ENCODE measurements at regions not wholly inside any gene's neighbourhood (a gene's known extent, or its start where the extent isn't known, plus 50 kb on each side); places are given as distances from the start of the nearest gene placed in this dataset.

DNA sequence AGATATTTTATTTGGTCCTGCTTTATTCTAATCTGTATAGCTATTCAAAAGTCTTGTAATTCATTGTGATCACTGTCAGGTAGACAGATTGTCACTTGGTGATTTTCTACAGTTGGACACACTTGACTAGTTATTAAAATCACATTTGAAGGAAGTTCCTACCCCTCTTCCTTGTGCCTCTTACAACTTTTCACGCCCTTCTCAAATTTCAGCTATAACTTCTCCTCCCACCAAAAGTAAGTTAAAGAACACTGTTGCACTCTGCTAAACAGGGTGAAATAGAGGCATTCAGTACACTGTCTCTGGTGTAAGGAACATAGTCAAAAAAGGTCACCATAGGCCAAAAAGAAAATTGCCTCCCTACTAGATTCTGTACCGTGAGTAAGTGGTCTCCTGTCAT lies 142.1 kb upstream of the POU5F2 start:
- Mint-ChIP-seq H3K9me3 (no peaks in the 10 kb centered on the region), H3K27me3 (no peaks in the 10 kb centered on the region), H3K36me3 (ENCODE audit: insufficient read depth) (no peaks in the 10 kb centered on the region), H3K4me3 (no peak overlapping the region), H3K4me1 (ENCODE audit: low read depth in 2 of 2) (peaks cover 5 to 26% of the 10 kb centered on the region in 2 donors), H3K27ac (no peak overlapping the region)
- DNase-seq = no peak
- ATAC-seq (replicated peaks) = no peak

DNA sequence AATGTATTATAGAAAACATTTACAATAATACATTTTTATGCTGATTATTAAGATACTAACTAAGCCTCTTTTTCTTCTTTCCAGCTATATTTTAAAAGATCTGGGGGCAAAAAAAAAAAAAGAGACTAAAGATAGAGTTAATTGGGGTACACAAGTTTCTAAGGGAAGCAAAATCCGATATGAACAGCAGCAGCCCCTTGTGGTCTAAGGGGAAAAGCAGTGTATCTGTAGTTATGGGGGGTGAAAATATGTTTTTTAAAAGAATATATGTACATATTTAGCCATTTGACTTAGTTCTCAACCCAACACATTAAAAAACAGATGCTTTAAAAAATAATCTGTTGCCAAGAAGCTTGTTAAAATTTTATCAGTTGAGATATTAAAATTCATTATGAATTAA lies 134.3 kb upstream of the POU5F2 start:
- Mint-ChIP-seq H3K9me3 (no peaks in the 10 kb centered on the region), H3K27me3 (no peaks in the 10 kb centered on the region), H3K36me3 (ENCODE audit: insufficient read depth) (peaks cover 14% of the 10 kb centered on the region), H3K4me3 (no peak overlapping the region), H3K27ac (no peak overlapping the region), H3K4me1 (ENCODE audit: low read depth in 2 of 2) (peaks cover 1 to 5% of the 10 kb centered on the region in 2 donors)
- ATAC-seq (replicated peaks) = no peak
- no peak for DNase-seq

DNA sequence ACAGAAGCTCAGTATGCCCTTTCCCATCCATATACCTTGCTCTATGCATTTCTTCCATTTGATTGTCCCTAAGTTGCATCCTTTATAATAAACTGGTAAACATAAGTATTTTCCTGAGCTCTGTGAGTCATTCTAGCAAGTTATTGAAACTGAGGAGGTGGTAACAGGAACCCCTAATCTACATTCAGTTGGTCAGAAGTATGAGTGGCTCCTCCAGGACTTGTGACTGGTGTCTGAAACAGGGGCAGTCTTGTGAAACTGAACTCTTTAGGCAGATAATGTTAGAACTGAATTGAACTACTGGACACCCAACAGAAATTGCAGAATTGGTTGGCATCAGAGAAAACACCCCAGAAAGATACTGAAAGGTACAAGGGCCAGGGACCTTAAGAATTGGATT lies 133.1 kb upstream of the POU5F2 start:
- peaks cover 14% of the 10 kb centered on the region for H3K36me3 Mint-ChIP-seq (ENCODE audit: insufficient read depth)
- peaks cover 1 to 9% of the 10 kb centered on the region in 2 donors for H3K4me1 Mint-ChIP-seq (ENCODE audit: low read depth in 2 of 2)
- DNase-seq (no peak), ATAC-seq (replicated peaks) (no peak)
- no peak overlapping the region for H3K4me3 Mint-ChIP-seq
- peak overlapping the region in 1 of 2 donors; percentile 14 for H3K27ac Mint-ChIP-seq
- H3K27me3 Mint-ChIP-seq = no peaks in the 10 kb centered on the region
- no peaks in the 10 kb centered on the region for H3K9me3 Mint-ChIP-seq

DNA sequence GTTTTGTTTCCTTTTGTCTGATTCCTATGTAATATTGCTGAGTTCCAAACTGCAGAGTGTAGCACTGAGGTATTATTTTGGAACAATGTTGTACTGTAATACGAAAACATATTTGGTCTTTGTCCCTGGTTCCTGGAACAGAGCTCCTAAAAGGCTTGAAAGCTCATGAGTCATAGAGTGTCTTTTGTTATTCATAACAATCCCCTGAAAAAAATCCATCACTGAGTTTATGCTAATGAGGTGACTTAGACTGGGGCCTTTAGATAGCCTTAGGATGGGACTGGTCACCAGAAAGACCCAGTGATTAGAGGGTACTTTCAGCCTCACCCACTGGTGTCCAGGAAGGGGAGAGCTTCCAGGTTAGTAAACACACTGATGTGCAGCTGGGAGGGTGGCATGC lies 132.7 kb upstream of the POU5F2 start:
- ATAC-seq (replicated peaks) = no peak
- Mint-ChIP-seq H3K36me3 (ENCODE audit: insufficient read depth) (peaks cover 14% of the 10 kb centered on the region), H3K27me3 (no peaks in the 10 kb centered on the region), H3K9me3 (no peaks in the 10 kb centered on the region), H3K27ac (peak overlapping the region in 1 of 2 donors; percentile 14), H3K4me1 (ENCODE audit: low read depth in 2 of 2) (peaks cover 1 to 9% of the 10 kb centered on the region in 2 donors), H3K4me3 (no peak overlapping the region)
- DNase-seq = no peak

DNA sequence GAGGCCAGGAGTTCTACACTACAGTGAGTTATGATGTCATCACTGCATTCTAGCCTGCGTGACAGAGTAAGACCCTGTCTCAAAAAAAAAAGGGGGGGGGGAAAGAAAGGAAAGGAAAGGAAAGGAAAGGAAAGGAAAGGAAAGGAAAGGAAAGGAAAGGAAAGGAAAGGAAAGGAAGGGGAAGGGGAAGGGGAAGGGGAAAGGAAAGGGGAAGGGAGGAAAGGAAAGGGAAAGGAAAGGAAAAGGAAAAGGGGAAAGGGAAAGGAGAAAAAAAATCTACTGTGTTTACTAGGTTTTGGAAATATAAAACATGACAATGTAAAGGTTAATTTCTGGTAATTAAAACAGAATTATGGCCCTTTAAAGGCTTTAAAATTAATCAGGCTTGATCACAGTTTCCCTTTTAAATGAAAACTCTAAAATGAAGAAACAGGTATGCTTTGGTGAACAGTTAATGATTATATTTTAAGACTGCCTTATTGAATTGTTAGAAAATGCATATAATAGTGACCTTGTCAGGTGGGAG lies 131.9 kb upstream of the POU5F2 start:
- H3K9me3 Mint-ChIP-seq = no peaks in the 10 kb centered on the region
- peaks cover 14% of the 10 kb centered on the region for H3K36me3 Mint-ChIP-seq (ENCODE audit: insufficient read depth)
- DNase-seq (no peak), ATAC-seq (replicated peaks) (no peak)
- H3K4me1 Mint-ChIP-seq (ENCODE audit: low read depth in 2 of 2) = peaks cover 1 to 9% of the 10 kb centered on the region in 2 donors
- no peaks in the 10 kb centered on the region for H3K27me3 Mint-ChIP-seq
- no peak overlapping the region for H3K4me3 Mint-ChIP-seq
- H3K27ac Mint-ChIP-seq = no peak overlapping the region

DNA sequence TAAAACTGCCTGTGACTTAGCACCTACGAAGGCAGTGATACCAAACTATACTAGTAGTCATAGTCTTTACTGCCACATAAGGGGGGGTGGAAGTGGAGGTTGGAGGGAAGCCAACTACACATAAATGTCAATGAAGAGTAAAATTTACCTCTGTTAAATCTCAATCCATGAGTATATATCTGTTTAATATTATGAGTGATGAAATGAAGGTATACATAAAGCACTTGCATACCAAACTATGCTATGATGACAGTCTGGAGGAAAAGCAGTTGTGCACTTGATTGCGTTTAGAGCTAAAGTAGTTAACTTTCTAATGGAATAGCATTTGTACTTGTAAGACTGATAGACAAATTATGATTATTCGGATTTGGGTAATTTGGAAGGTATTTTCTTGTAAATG lies 129.2 kb upstream of the POU5F2 start:
- Mint-ChIP-seq H3K36me3 (ENCODE audit: insufficient read depth) (peaks cover 14% of the 10 kb centered on the region), H3K4me3 (no peak overlapping the region), H3K27ac (no peak overlapping the region), H3K9me3 (no peaks in the 10 kb centered on the region), H3K27me3 (no peaks in the 10 kb centered on the region), H3K4me1 (ENCODE audit: low read depth in 2 of 2) (peaks cover 1 to 4% of the 10 kb centered on the region in 2 donors)
- DNase-seq (no peak), ATAC-seq (replicated peaks) (no peak)

DNA sequence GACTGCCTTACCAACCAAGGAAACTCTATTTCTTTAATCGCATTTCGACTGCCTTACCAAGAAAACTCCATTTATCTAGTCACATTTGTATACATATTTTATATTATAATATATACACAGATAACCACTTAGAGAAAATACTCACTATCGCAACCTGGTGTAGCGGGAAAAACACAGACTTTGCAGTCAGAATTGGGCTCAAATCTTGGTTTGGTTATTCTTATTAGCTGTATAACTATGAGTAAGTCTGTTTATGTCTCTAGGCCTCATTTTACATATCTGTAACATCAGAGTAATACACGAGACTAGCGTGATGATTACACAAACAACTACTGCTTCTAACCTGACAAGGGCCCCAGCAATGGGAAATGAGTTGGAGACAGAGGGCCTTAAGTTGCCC lies 127.5 kb upstream of the POU5F2 start:
- H3K4me1 Mint-ChIP-seq (ENCODE audit: low read depth in 2 of 2) = peaks cover 0 to 4% of the 10 kb centered on the region in 2 donors
- no peak overlapping the region for H3K27ac Mint-ChIP-seq
- no peak for DNase-seq
- H3K9me3 Mint-ChIP-seq = no peaks in the 10 kb centered on the region
- H3K27me3 Mint-ChIP-seq = no peaks in the 10 kb centered on the region
- H3K36me3 Mint-ChIP-seq (ENCODE audit: insufficient read depth) = peaks cover 18% of the 10 kb centered on the region
- no peak overlapping the region for H3K4me3 Mint-ChIP-seq
- no peak for ATAC-seq (replicated peaks)

DNA sequence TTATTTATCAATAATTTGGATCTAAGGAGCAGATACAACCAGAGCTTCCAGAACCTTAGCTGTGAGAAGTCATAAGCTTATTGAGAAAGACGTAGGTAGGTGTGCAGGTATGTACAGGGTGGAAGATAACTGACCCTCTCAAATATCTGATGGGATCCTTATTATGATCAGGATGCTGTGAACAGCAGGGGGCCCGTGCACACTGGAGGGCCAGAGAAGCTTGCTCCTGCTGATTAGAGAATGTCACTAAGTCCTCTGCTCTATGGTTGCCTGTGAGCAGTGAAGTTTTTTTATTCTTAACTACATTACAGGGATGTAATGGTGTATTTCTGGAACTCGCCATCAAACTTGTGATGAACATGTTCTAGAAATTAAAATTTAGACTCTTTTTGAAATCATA lies 108.9 kb upstream of the POU5F2 start:
- H3K9me3 Mint-ChIP-seq = peaks cover 2 to 8% of the 10 kb centered on the region in 2 donors
- ATAC-seq (replicated peaks) (no peak), DNase-seq (no peak)
- no peak overlapping the region for H3K4me3 Mint-ChIP-seq
- H3K27me3 Mint-ChIP-seq = no peaks in the 10 kb centered on the region
- peaks cover 5% of the 10 kb centered on the region for H3K36me3 Mint-ChIP-seq (ENCODE audit: insufficient read depth)
- H3K4me1 Mint-ChIP-seq (ENCODE audit: low read depth in 2 of 2) = no peaks in the 10 kb centered on the region
- H3K27ac Mint-ChIP-seq = no peak overlapping the region

DNA sequence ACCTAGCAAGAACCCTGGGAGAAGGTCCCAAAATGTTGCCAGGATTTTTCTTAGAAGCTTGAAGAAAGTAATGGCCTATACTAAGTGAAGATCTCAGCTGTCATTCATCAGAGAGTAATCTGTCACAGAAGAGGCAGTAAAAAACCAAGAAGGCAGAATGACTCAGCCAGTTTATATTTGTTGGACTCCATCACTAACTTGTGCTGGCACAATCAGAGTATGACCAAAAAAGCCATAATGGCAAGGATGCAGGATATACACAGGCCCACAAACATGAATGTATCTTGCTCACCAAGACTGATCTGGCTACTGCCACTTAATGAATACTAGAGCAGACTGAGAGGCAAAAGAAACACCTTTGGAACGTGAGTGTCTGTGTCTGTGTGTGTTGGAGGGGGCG lies 104.0 kb upstream of the POU5F2 start:
- H3K4me3 Mint-ChIP-seq = no peak overlapping the region
- H3K9me3 Mint-ChIP-seq = no peaks in the 10 kb centered on the region
- H3K27ac Mint-ChIP-seq = no peak overlapping the region
- H3K27me3 Mint-ChIP-seq = no peaks in the 10 kb centered on the region
- H3K36me3 Mint-ChIP-seq (ENCODE audit: insufficient read depth) = peaks cover 8% of the 10 kb centered on the region
- ATAC-seq (replicated peaks) = no peak
- DNase-seq = no peak
- H3K4me1 Mint-ChIP-seq (ENCODE audit: low read depth in 2 of 2) = no peaks in the 10 kb centered on the region

DNA sequence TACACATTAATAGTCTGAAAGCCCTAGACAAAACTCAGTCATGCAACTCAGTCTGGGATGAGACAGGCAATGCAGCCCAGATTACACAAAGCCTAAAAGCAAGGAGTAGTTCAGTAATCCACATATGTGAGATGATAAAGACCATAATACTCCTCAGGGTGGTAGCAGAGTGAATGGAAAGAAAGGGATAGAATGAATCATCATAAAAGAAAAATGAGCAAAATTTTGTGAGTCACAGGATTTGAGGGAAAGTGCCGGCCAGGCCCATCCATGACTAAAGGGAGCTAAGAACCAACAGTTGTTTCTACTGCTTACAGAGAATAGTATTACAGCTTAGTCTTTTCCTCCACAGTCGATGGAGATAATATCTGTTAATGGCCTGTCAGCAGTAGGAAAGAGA lies 90.0 kb upstream of the POU5F2 start:
- Mint-ChIP-seq H3K27me3 (no peaks in the 10 kb centered on the region), H3K27ac (no peak overlapping the region), H3K4me1 (ENCODE audit: low read depth in 2 of 2) (peaks cover 0 to 2% of the 10 kb centered on the region in 2 donors), H3K36me3 (ENCODE audit: insufficient read depth) (no peaks in the 10 kb centered on the region), H3K9me3 (peaks cover 0 to 7% of the 10 kb centered on the region in 2 donors), H3K4me3 (no peak overlapping the region)
- ATAC-seq (replicated peaks) (no peak), DNase-seq (no peak)

DNA sequence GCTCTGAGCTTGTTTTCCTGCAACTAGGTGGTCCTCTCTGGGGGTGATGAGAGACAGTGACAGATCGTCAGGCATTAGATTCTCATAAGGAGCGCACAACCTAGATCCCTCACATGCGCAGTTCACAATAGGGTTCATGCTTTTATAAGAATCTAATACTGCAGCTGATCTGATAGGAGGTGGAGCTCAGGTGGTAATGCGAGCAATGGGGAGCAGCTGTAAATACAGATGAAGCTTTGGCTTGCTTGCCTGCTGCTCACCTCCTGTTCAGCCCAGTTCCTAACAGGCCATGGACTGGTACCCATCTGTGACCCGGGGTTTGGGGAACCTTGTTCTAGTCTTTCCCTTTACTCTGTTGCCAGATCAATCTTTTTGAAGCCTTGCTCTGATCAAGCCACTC lies 89.5 kb upstream of the POU5F2 start:
- no peaks in the 10 kb centered on the region for H3K36me3 Mint-ChIP-seq (ENCODE audit: insufficient read depth)
- no peaks in the 10 kb centered on the region for H3K27me3 Mint-ChIP-seq
- ATAC-seq (replicated peaks) (no peak), DNase-seq (no peak)
- no peak overlapping the region for H3K4me3 Mint-ChIP-seq
- no peak overlapping the region for H3K27ac Mint-ChIP-seq
- peaks cover 0 to 2% of the 10 kb centered on the region in 2 donors for H3K4me1 Mint-ChIP-seq (ENCODE audit: low read depth in 2 of 2)
- H3K9me3 Mint-ChIP-seq = peaks cover 0 to 7% of the 10 kb centered on the region in 2 donors

DNA sequence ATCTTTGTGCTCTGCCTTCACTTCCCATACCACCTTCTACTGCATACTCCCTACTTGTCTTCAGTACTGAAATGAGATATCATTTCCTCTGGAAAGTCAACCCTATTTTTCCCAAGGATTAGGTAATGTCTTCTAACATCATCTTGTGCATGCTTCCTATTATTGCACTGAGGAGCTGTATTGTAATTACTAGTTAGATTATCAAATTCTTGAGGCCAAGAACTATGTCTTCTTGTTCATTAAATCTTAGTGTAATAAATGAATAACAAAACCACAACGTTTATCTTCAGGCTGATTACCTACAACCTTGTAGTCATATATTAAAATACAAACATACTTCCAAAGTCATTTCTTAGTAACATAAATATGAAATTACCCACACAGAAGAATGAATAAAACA lies 87.9 kb upstream of the POU5F2 start:
- Mint-ChIP-seq H3K4me1 (ENCODE audit: low read depth in 2 of 2) (peaks cover 0 to 2% of the 10 kb centered on the region in 2 donors), H3K9me3 (peaks cover 0 to 7% of the 10 kb centered on the region in 2 donors), H3K4me3 (no peak overlapping the region), H3K36me3 (ENCODE audit: insufficient read depth) (no peaks in the 10 kb centered on the region), H3K27me3 (no peaks in the 10 kb centered on the region), H3K27ac (no peak overlapping the region)
- DNase-seq (no peak), ATAC-seq (replicated peaks) (no peak)

DNA sequence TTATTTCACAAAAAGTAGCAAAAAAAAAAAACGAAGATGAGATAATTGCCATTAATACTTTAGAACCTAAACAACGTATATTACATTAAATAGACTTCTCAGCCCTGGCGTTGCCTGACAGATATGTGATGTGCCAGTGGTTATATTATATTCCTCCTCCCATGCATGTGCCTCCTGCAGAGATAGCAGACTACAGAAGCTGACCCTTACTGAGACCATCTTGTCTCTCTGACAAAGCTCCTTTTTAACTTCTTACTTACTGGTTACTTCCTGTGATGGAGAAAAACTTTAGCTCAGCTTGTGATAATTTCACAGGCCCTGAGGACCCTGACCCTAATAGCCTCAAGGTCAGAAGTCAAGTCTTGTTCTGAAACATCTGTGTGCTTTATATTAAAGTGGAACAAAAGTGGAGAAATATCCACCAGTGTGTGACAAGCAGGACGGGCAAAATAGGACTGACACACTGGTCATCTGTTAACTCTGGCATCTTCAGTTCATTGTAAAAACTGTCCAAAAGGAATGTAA lies 80.6 kb upstream of the POU5F2 start:
- DNase-seq = no peak
- Mint-ChIP-seq H3K4me1 (ENCODE audit: low read depth in 2 of 2) (no peaks in the 10 kb centered on the region), H3K9me3 (no peaks in the 10 kb centered on the region), H3K4me3 (no peak overlapping the region), H3K27ac (no peak overlapping the region), H3K36me3 (ENCODE audit: insufficient read depth) (peaks cover 11% of the 10 kb centered on the region), H3K27me3 (no peaks in the 10 kb centered on the region)
- no peak for ATAC-seq (replicated peaks)

DNA sequence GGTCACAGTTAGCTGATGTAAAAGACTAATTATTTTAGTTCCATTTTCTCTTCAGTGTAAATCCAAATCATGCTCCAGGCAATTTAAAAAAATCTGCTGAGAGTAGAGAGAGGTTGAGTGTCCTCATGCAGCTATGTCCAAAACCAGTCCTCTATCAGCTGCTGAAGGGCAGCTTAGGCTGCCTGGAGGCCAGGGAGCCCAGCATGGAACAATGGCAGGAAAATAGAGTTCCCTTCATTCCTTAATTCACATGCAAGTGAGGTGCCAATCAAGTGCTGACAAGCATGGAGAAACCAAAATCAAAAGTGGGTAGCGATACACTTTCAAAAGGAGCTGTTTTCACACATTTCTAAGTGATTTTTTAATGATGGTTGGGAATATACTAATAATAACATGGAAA lies 78.3 kb upstream of the POU5F2 start:
- ATAC-seq (replicated peaks) = no peak
- peaks cover 11% of the 10 kb centered on the region for H3K36me3 Mint-ChIP-seq (ENCODE audit: insufficient read depth)
- no peak overlapping the region for H3K4me3 Mint-ChIP-seq
- no peak for DNase-seq
- H3K4me1 Mint-ChIP-seq (ENCODE audit: low read depth in 2 of 2) = no peaks in the 10 kb centered on the region
- H3K27me3 Mint-ChIP-seq = no peaks in the 10 kb centered on the region
- H3K27ac Mint-ChIP-seq = peak overlapping the region in 1 of 2 donors; percentile 18
- H3K9me3 Mint-ChIP-seq = no peaks in the 10 kb centered on the region

DNA sequence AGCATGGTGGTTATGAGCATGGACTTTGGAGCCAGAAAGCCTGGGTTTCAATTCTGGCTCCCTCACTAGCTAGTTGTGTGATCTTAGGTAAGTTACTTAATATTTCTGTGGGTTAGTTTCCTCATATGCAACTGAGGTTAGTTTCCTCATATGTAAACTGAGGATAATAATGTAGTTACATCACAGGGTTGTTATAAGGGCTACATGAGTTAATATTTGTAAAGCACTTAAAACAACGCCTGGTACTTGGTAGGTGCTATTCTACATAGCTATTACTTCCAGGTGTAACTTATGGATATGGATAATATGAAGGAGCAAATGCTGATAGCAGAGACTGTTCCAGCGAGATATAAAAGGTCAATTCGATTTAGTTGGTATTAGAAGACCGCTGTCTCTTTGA lies 69.4 kb upstream of the POU5F2 start:
- Mint-ChIP-seq H3K4me3 (no peak overlapping the region), H3K27me3 (no peaks in the 10 kb centered on the region), H3K4me1 (ENCODE audit: low read depth in 2 of 2) (no peaks in the 10 kb centered on the region), H3K36me3 (ENCODE audit: insufficient read depth) (no peaks in the 10 kb centered on the region), H3K9me3 (no peaks in the 10 kb centered on the region), H3K27ac (no peak overlapping the region)
- DNase-seq (no peak), ATAC-seq (replicated peaks) (no peak)

All from effector memory CD8-positive, alpha-beta T cell (primary cell).